Activated CD4-positive, alpha-beta T cell treated with anti-CD3 and anti-CD28 coated beads for 36 hours (primary cell): ENCODE measurements at regions not wholly inside any gene's neighbourhood (a gene's known extent, or its start where the extent isn't known, plus 50 kb on each side); places are given as distances from the start of the nearest gene placed in this dataset.
"Not testable (repeated sequence)": the region's sequence is repeated elsewhere in the genome, so short reads cannot be mapped to it uniquely, and the experiment has no call there.

Experiments used
- ATAC-seq: fragments of 200-7000 bp; cut with Tn5 transposase; one replicate; pipeline ENCODE4 v1.10.0; 2021; ENCODE audit warnings: mild to moderate bottlenecking, moderate library complexity
- CTCF ChIA-PET: fragments of 350-600 bp; sonication (Branson Sonifier 250); formaldehyde crosslinking; loops from one replicate; lab custom pipeline; 2021; ENCODE audit warnings: antibody characterized with exemption; lab: Charles Lee
- POLR2A ChIA-PET: fragments of 350-600 bp; sonication (Branson Sonifier 250); formaldehyde crosslinking; loops from one replicate; lab custom pipeline; 2021; ENCODE audit warnings: antibody characterized with exemption, inconsistent platforms; lab: Charles Lee
- DNase-seq: peaks from one replicate; pipeline ENCODE4 v3.0.0-alpha.2; 2020
- H3K27ac Mint-ChIP-seq: one replicate; pipeline ENCODE4 v1.8.0; 2021; ENCODE audit warnings: mixed read lengths
- H3K27me3 Mint-ChIP-seq: one replicate; pipeline ENCODE4 v1.8.0; 2021; ENCODE audit warnings: mixed read lengths
- H3K36me3 Mint-ChIP-seq: one replicate; pipeline ENCODE4 v1.8.0; 2021; ENCODE audit warnings: low read depth, mixed read lengths
- H3K4me1 Mint-ChIP-seq: one replicate; pipeline ENCODE4 v1.8.0; 2021; ENCODE audit warnings: mixed read lengths
- H3K4me3 Mint-ChIP-seq: one replicate; pipeline ENCODE4 v1.8.0; 2021; ENCODE audit warnings: mild to moderate bottlenecking, moderate library complexity, mixed read lengths
- H3K9me3 Mint-ChIP-seq: one replicate; pipeline ENCODE4 v1.8.0; 2021; ENCODE audit warnings: low read depth, mixed read lengths
- intact Hi-C, 2 experiments: fragments of 100-400 bp; cut with DNase I in 1 of 2; cut with micrococcal nuclease in 1 of 2; formaldehyde crosslinking; loops; one replicate each; pipeline versions ENCODE4 v1.14.2 to v1.15.1; 2022 to 2024; cut with DNase I, micrococcal nuclease

DNA sequence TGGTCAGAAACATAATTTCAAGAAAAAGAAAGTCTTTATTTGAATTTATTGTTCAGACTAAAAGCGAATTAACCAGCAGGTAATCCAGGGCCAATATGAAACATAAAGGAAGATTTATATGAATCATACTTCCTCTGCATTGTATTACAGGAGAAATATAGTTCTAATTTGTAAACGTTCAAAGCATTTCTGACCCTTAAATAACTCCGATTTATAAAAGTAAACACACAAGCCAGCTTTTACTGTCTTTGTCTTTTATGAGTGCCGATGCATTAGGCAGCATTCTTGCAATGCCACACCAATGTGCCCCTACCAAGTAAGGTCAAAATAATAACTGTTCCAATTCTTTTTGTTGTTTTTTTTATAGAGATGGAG is 118.8 kb upstream of the RBBP8 start:
- H3K36me3 Mint-ChIP-seq = no peaks in the 10 kb centered on the region
- ATAC-seq (no peak), DNase-seq (no peak)
- intact Hi-C loops = loop anchor here in 1 of 2 experiments (5.0 kb wide), 1 partner anchor 598 kb away; no protein-coding TSS in a partner anchor
- ChIA-PET CTCF (interaction anchor here (0.7 to 2.1 kb wide), 12 partner anchors 13 to 597 kb away, joined by 3 to 9 read pairs (median 4); no protein-coding TSS in a partner anchor), POLR2A (no interaction called here)
- no peak overlapping the region for H3K4me3 Mint-ChIP-seq
- peaks cover 21% of the 10 kb centered on the region for H3K27me3 Mint-ChIP-seq
- H3K9me3 Mint-ChIP-seq = no peaks in the 10 kb centered on the region
- no peak overlapping the region for H3K27ac Mint-ChIP-seq
- no peaks in the 10 kb centered on the region for H3K4me1 Mint-ChIP-seq

GRCh38 chr18:22816266-22817176 is 116.6 kb upstream of the RBBP8 start:
- DNase-seq (no peak), ATAC-seq (no peak)
- no peak overlapping the region for H3K4me3 Mint-ChIP-seq
- no peak overlapping the region for H3K27ac Mint-ChIP-seq
- POLR2A ChIA-PET = no interaction called here
- H3K27me3 Mint-ChIP-seq = peaks cover 19% of the 10 kb centered on the region
- H3K4me1 Mint-ChIP-seq = no peaks in the 10 kb centered on the region
- intact Hi-C loops = no loop called here
- CTCF ChIA-PET = interaction anchor here (1.6 kb wide), 1 partner anchor 18 kb away, joined by 4 read pairs; no protein-coding TSS in a partner anchor
- H3K9me3 Mint-ChIP-seq = no peaks in the 10 kb centered on the region
- no peaks in the 10 kb centered on the region for H3K36me3 Mint-ChIP-seq

GRCh38 chr18:22817844-22818243 is 115.3 kb upstream of the RBBP8 start:
- Mint-ChIP-seq H3K4me1 (no peaks in the 10 kb centered on the region), H3K9me3 (no peaks in the 10 kb centered on the region), H3K27me3 (peaks cover 11% of the 10 kb centered on the region), H3K4me3 (no peak overlapping the region), H3K36me3 (no peaks in the 10 kb centered on the region), H3K27ac (no peak overlapping the region)
- POLR2A ChIA-PET = no interaction called here
- DNase-seq (no peak), ATAC-seq (no peak)
- CTCF ChIA-PET = interaction anchor here (0.8 to 1.9 kb wide), 4 partner anchors 19 to 166 kb away, joined by 3 to 10 read pairs (median 3); no protein-coding TSS in a partner anchor
- intact Hi-C loops = no loop called here

DNA sequence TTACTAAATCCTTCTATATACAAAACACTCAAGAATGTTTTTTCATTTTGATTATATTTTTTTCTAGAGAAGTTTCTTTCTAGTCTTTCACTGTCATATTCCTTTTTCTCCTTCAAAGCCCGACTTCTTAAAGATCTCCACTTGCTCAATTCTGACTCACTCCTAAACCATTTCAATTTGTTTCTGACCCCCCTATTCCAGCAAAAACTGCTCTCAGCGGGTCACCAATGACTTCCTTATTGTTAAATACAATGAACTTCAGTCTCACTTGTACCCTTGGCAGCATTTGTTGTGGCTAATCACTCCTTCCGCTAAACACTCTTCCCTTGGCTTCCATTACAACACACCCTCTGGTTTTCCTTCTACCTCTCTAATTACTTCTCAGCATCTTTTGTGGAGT is 111.1 kb upstream of the RBBP8 start:
- ATAC-seq = no peak
- Mint-ChIP-seq H3K4me1 (no peaks in the 10 kb centered on the region), H3K27me3 (peaks cover 6% of the 10 kb centered on the region), H3K27ac (no peak overlapping the region), H3K4me3 (no peak overlapping the region), H3K36me3 (no peaks in the 10 kb centered on the region), H3K9me3 (no peaks in the 10 kb centered on the region)
- ChIA-PET POLR2A (no interaction called here), CTCF (interaction anchor here (0.6 to 0.8 kb wide), 2 partner anchors 24 to 1066 kb away, joined by 3 read pairs; no protein-coding TSS in a partner anchor)
- intact Hi-C loops = no loop called here
- no peak for DNase-seq

GRCh38 chr18:22822841-22823508 is 110.2 kb upstream of the RBBP8 start:
- Mint-ChIP-seq H3K27ac (no peak overlapping the region), H3K9me3 (no peaks in the 10 kb centered on the region), H3K4me1 (peaks cover 3% of the 10 kb centered on the region), H3K4me3 (no peak overlapping the region), H3K27me3 (peaks cover 12% of the 10 kb centered on the region), H3K36me3 (no peaks in the 10 kb centered on the region)
- intact Hi-C loops = no loop called here
- POLR2A ChIA-PET = no interaction called here
- DNase-seq (no peak), ATAC-seq (no peak)
- CTCF ChIA-PET = interaction anchor here (0.8 kb wide), 1 partner anchor 1065 kb away, joined by 3 read pairs; no protein-coding TSS in a partner anchor

- H3K27me3 Mint-ChIP-seq = peaks cover 12% of the 10 kb centered on the region
- H3K27ac Mint-ChIP-seq = no peak overlapping the region
- DNase-seq (no peak), ATAC-seq (no peak)
- H3K4me1 Mint-ChIP-seq = peaks cover 13% of the 10 kb centered on the region
- intact Hi-C loops = no loop called here
- POLR2A ChIA-PET = no interaction called here
- CTCF ChIA-PET = interaction anchor here (1.0 to 1.2 kb wide), 2 partner anchors 12 to 13 kb away, joined by 3 to 4 read pairs; no protein-coding TSS in a partner anchor
- no peak overlapping the region for H3K4me3 Mint-ChIP-seq
- no peaks in the 10 kb centered on the region for H3K9me3 Mint-ChIP-seq
- H3K36me3 Mint-ChIP-seq = no peaks in the 10 kb centered on the region
Observed at GRCh38 chr18:22826726-22827125, 106.4 kb upstream of the RBBP8 start.

GRCh38 chr18:22827216-22827615 is 105.9 kb upstream of the RBBP8 start:
- Mint-ChIP-seq H3K4me3 (no peak overlapping the region), H3K27ac (no peak overlapping the region), H3K27me3 (peaks cover 12% of the 10 kb centered on the region), H3K4me1 (peaks cover 14% of the 10 kb centered on the region), H3K36me3 (no peaks in the 10 kb centered on the region), H3K9me3 (no peaks in the 10 kb centered on the region)
- intact Hi-C loops = no loop called here
- no peak for ATAC-seq
- CTCF ChIA-PET = interaction anchor here (1.0 to 1.2 kb wide), 2 partner anchors 12 to 13 kb away, joined by 3 to 4 read pairs; no protein-coding TSS in a partner anchor
- POLR2A ChIA-PET = no interaction called here
- no peak for DNase-seq

DNA sequence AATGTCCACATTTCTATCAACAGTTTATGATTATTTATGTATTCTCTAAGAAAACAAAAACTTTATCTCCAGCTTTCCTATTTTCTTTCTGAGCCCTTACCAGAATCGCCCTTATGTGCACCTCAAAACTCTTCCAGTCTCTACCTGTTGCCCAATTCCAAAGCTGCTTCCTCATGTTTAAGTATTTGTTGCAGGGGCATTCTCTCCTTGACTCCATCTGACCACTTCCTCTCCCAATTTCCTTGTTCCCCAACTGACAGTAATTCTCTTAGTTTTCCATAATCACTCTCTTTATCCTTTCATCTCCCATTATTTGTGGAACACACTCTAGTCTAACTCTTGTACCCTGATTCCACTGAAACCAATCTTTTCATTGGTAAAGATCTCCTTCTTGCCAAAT is 105.4 kb upstream of the RBBP8 start:
- ChIA-PET POLR2A (no interaction called here), CTCF (interaction anchor here (1.0 to 1.2 kb wide), 2 partner anchors 11 to 14 kb away, joined by 3 to 4 read pairs; no protein-coding TSS in a partner anchor)
- Mint-ChIP-seq H3K9me3 (no peaks in the 10 kb centered on the region), H3K27me3 (peaks cover 14% of the 10 kb centered on the region), H3K4me1 (peaks cover 14% of the 10 kb centered on the region), H3K27ac (no peak overlapping the region), H3K4me3 (no peak overlapping the region), H3K36me3 (no peaks in the 10 kb centered on the region)
- intact Hi-C loops = no loop called here
- no peak for ATAC-seq
- DNase-seq = no peak

DNA sequence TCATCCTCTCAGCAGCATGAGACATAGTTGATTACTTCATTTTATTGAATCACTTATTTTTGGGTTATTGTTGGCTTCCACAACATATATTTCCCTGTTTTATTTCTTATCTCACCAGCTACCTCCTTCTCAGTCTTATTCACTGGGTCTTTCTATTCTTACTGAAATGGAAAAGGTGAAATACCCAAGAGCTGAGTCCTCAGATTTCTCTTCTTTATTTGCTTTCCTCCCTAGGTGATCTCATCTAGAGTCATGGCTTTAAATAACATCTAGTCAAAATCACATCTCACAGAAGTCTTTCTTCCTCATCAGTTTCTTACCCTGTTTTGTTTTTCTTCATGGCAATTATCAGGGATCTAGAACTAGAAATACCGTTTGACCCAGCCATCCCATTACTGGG is 105.0 kb upstream of the RBBP8 start:
- no peak overlapping the region for H3K27ac Mint-ChIP-seq
- peaks cover 14% of the 10 kb centered on the region for H3K27me3 Mint-ChIP-seq
- DNase-seq (no peak), ATAC-seq (peak; percentile 43)
- no peaks in the 10 kb centered on the region for H3K9me3 Mint-ChIP-seq
- ChIA-PET POLR2A (no interaction called here), CTCF (no interaction called here)
- intact Hi-C loops = no loop called here
- H3K4me3 Mint-ChIP-seq = no peak overlapping the region
- peaks cover 14% of the 10 kb centered on the region for H3K4me1 Mint-ChIP-seq
- H3K36me3 Mint-ChIP-seq = no peaks in the 10 kb centered on the region

GRCh38 chr18:22828583-22828982 is 104.5 kb upstream of the RBBP8 start:
- CTCF ChIA-PET, H3K36me3 Mint-ChIP-seq, POLR2A ChIA-PET, H3K4me3 Mint-ChIP-seq, H3K27ac Mint-ChIP-seq, ATAC-seq, DNase-seq, intact Hi-C loops, H3K9me3 Mint-ChIP-seq: not testable (repeated sequence)
- Mint-ChIP-seq H3K4me1 (peaks cover 14% of the 10 kb centered on the region), H3K27me3 (peaks cover 14% of the 10 kb centered on the region)

GRCh38 chr18:22829781-22830180 is 103.3 kb upstream of the RBBP8 start:
- H3K36me3 Mint-ChIP-seq = no peaks in the 10 kb centered on the region
- ATAC-seq (no peak), DNase-seq (no peak)
- CTCF ChIA-PET = interaction anchor here (1.7 kb wide), 1 partner anchor 10 kb away, joined by 7 read pairs; no protein-coding TSS in a partner anchor
- H3K27ac Mint-ChIP-seq = no peak overlapping the region
- peaks cover 14% of the 10 kb centered on the region for H3K4me1 Mint-ChIP-seq
- H3K9me3 Mint-ChIP-seq = no peaks in the 10 kb centered on the region
- POLR2A ChIA-PET = interaction anchor here (0.7 kb wide), 1 partner anchor 53 kb away, joined by 3 read pairs; no protein-coding TSS in a partner anchor
- no peak overlapping the region for H3K4me3 Mint-ChIP-seq
- intact Hi-C loops = loop anchor here in 1 of 2 experiments (10.0 kb wide), 1 partner anchor 145 kb away; no protein-coding TSS in a partner anchor
- H3K27me3 Mint-ChIP-seq = peaks cover 10% of the 10 kb centered on the region
